Testis (tissue), 2 donors: ENCODE measurements at regions not wholly inside any gene's neighbourhood (a gene's known extent, or its start where the extent isn't known, plus 50 kb on each side); places are given as distances from the start of the nearest gene placed in this dataset.

Experiments
- POLR2A ChIP-seq: fragments of 450-650 bp; IDR thresholded peaks from one replicate; pipeline ENCODE4 v1.6.1; 2017; ENCODE audit warnings: antibody characterized with exemption, mild to moderate bottlenecking, moderate library complexity
- TF ChIP-seq, protein P1 (sequence below), 3 experiments: fragments of 450-650 bp in 2 of 3; fragments of 200-600 bp in 1 of 3; sonication (generic) in 1 of 3; IDR thresholded peaks; one replicate each; pipeline ENCODE4 v1.5.1; 2016 to 2019; ENCODE audit warnings: antibody characterized with exemption in 3 of 3, mild to moderate bottlenecking in 2 of 3, moderate library complexity in 1 of 3

- TF ChIP-seq, protein P1, sequence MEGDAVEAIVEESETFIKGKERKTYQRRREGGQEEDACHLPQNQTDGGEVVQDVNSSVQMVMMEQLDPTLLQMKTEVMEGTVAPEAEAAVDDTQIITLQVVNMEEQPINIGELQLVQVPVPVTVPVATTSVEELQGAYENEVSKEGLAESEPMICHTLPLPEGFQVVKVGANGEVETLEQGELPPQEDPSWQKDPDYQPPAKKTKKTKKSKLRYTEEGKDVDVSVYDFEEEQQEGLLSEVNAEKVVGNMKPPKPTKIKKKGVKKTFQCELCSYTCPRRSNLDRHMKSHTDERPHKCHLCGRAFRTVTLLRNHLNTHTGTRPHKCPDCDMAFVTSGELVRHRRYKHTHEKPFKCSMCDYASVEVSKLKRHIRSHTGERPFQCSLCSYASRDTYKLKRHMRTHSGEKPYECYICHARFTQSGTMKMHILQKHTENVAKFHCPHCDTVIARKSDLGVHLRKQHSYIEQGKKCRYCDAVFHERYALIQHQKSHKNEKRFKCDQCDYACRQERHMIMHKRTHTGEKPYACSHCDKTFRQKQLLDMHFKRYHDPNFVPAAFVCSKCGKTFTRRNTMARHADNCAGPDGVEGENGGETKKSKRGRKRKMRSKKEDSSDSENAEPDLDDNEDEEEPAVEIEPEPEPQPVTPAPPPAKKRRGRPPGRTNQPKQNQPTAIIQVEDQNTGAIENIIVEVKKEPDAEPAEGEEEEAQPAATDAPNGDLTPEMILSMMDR (IDR thresholded peaks at IDR 0.05): no peak
- TF ChIP-seq POLR2A: no peak
These were observed 168.6 kb downstream of the POSTN start for GRCh38 chr13:37429976-37430375.
